Neural progenitor cell (in vitro differentiated cells): ENCODE measurements at regions not wholly inside any gene's neighbourhood (a gene's known extent, or its start where the extent isn't known, plus 50 kb on each side); places are given as distances from the start of the nearest gene placed in this dataset.
"Not testable (repeated sequence)": the region's sequence is repeated elsewhere in the genome, so short reads cannot be mapped to it uniquely, and the experiment has no call there.

Experiments
- DNase-seq: peaks from one replicate; pipeline ENCODE4 v3.0.0-alpha.2; 2016; ENCODE audit warnings: low spot score
- H2AFZ ChIP-seq: fragments of 200-600 bp; sonication (generic); replicated peaks from 2 replicates; pipeline ENCODE4 v1.6.1; 2016; ENCODE audit warnings: antibody characterized with exemption
- H3F3A ChIP-seq: fragments of 200-600 bp; sonication (generic); 2 replicates; pipeline ENCODE4 v1.6.1; 2016; ENCODE audit warnings: antibody characterized with exemption, low read depth
- H3K27ac ChIP-seq: fragments of 200-600 bp; sonication (generic); 2 replicates; pipeline ENCODE4 v1.5.1; 2016; ENCODE audit warnings: mild to moderate bottlenecking
- H3K27me3 ChIP-seq: fragments of 200-600 bp; sonication (generic); 2 replicates; pipeline ENCODE4 v1.6.1; 2016; ENCODE audit warnings: mild to moderate bottlenecking, moderate library complexity
- H3K36me3 ChIP-seq: fragments of 200-600 bp; sonication (generic); 2 replicates; pipeline ENCODE4 v1.5.1; 2016
- H3K4me1 ChIP-seq: fragments of 200-600 bp; sonication (generic); 2 replicates; pipeline ENCODE4 v1.6.1; 2016; ENCODE audit warnings: mixed run types
- H3K4me2 ChIP-seq: fragments of 200-600 bp; sonication (generic); 2 replicates; pipeline ENCODE4 v1.6.1; 2016
- H3K4me3 ChIP-seq: fragments of 200-600 bp; sonication (generic); 2 replicates; pipeline ENCODE4 v1.5.1; 2016
- H3K79me2 ChIP-seq: fragments of 200-600 bp; sonication (generic); 2 replicates; pipeline ENCODE4 v1.6.1; 2016; ENCODE audit warnings: low read depth
- H3K9ac ChIP-seq: fragments of 200-600 bp; sonication (generic); 2 replicates; pipeline ENCODE4 v1.6.1; 2016
- H3K9me3 ChIP-seq: fragments of 200-600 bp; sonication (generic); 2 replicates; pipeline ENCODE4 v1.5.1; 2016; ENCODE audit warnings: low read depth
- H4K20me1 ChIP-seq: fragments of 200-600 bp; sonication (generic); 2 replicates; pipeline ENCODE4 v1.6.1; 2016; ENCODE audit warnings: low read depth
- H3K27ac Mint-ChIP-seq: 3 replicates; pipeline ENCODE4 v1.8.0; 2021; ENCODE audit warnings: mixed read lengths
- H3K27me3 Mint-ChIP-seq: 2 replicates; pipeline ENCODE4 v1.8.0; 2022; ENCODE audit warnings: low read depth, mild to moderate bottlenecking, inconsistent platforms, moderate library complexity, mixed read lengths; ENCODE audit not compliant: insufficient read depth
- H3K36me3 Mint-ChIP-seq: 3 replicates; pipeline ENCODE4 v1.8.0; 2021; ENCODE audit warnings: mixed read lengths
- H3K4me1 Mint-ChIP-seq: 3 replicates; pipeline ENCODE4 v1.8.0; 2021; ENCODE audit warnings: mixed read lengths
- H3K4me3 Mint-ChIP-seq: 3 replicates; pipeline ENCODE4 v1.8.0; 2021; ENCODE audit warnings: mild to moderate bottlenecking, moderate library complexity, mixed read lengths
- H3K9me3 Mint-ChIP-seq: 3 replicates; pipeline ENCODE4 v1.8.0; 2020; ENCODE audit warnings: mixed read lengths
- CTCF ChIP-seq: fragments of 200-600 bp; sonication (generic); IDR thresholded peaks from 2 replicates; pipeline ENCODE4 v1.5.1; 2017; ENCODE audit warnings: antibody characterized with exemption, mild to moderate bottlenecking
- EZH2 ChIP-seq: fragments of 200-600 bp; sonication (generic); IDR thresholded peaks from 2 replicates; pipeline ENCODE4 v1.6.1; 2017; ENCODE audit warnings: antibody characterized with exemption, mild to moderate bottlenecking, moderate library complexity
- EZH2phosphoT487 ChIP-seq: fragments of 200-600 bp; sonication (generic); IDR thresholded peaks from 2 replicates; pipeline ENCODE4 v1.6.1; 2017; ENCODE audit warnings: antibody characterized with exemption

GRCh38 chr4:115485402-115485801 lies 372.0 kb upstream of the NDST4 start:
- H3K4me3 ChIP-seq, result no peak overlapping the region
- no peak overlapping the region for H2AFZ ChIP-seq
- no peak overlapping the region for H3K4me2 ChIP-seq
- TF ChIP-seq EZH2, result no peak
- no peak for TF ChIP-seq CTCF
- TF ChIP-seq EZH2phosphoT487, result no peak
- Mint-ChIP-seq H3K27me3 (no peaks in the 10 kb centered on the region), H3K36me3 (no peaks in the 10 kb centered on the region), H3K4me3 (no peak overlapping the region), H3K9me3 (no peaks in the 10 kb centered on the region), H3K27ac (no peak overlapping the region), H3K4me1 (no peaks in the 10 kb centered on the region)
- H3K9ac ChIP-seq, result no peak overlapping the region
- H4K20me1 ChIP-seq, result no peaks in the 10 kb centered on the region
- DNase-seq, result no peak
- H3K4me1 ChIP-seq, result no peaks in the 10 kb centered on the region
- no peaks in the 10 kb centered on the region for H3F3A ChIP-seq
- H3K79me2 ChIP-seq, result no peaks in the 10 kb centered on the region
- no peaks in the 10 kb centered on the region for H3K27me3 ChIP-seq
- H3K36me3 ChIP-seq, result no peaks in the 10 kb centered on the region
- no peak overlapping the region for H3K27ac ChIP-seq
- no peaks in the 10 kb centered on the region for H3K9me3 ChIP-seq

GRCh38 chr4:115484479-115484878 lies 371.1 kb upstream of the NDST4 start:
- H3K27ac ChIP-seq, result no peak overlapping the region
- no peaks in the 10 kb centered on the region for H3K27me3 ChIP-seq
- no peaks in the 10 kb centered on the region for H3F3A ChIP-seq
- H3K9ac ChIP-seq, result no peak overlapping the region
- no peak for DNase-seq
- no peaks in the 10 kb centered on the region for H3K36me3 ChIP-seq
- TF ChIP-seq EZH2phosphoT487 (no peak), CTCF (no peak), EZH2 (no peak)
- H3K9me3 Mint-ChIP-seq, result no peaks in the 10 kb centered on the region
- no peaks in the 10 kb centered on the region for H3K36me3 Mint-ChIP-seq
- H3K79me2 ChIP-seq, result no peaks in the 10 kb centered on the region
- H4K20me1 ChIP-seq, result no peaks in the 10 kb centered on the region
- no peaks in the 10 kb centered on the region for H3K4me1 ChIP-seq
- H3K4me3 Mint-ChIP-seq, result no peak overlapping the region
- H3K27ac Mint-ChIP-seq, result no peak overlapping the region
- H3K4me3 ChIP-seq, result no peak overlapping the region
- H3K4me1 Mint-ChIP-seq, result no peaks in the 10 kb centered on the region
- H2AFZ ChIP-seq, result no peak overlapping the region
- no peak overlapping the region for H3K4me2 ChIP-seq
- no peaks in the 10 kb centered on the region for H3K9me3 ChIP-seq
- no peaks in the 10 kb centered on the region for H3K27me3 Mint-ChIP-seq

- H2AFZ ChIP-seq, result no peak overlapping the region
- H3K4me3 ChIP-seq, result no peak overlapping the region
- no peaks in the 10 kb centered on the region for H3K9me3 Mint-ChIP-seq
- H3K36me3 Mint-ChIP-seq, result no peaks in the 10 kb centered on the region
- H3K4me1 Mint-ChIP-seq, result no peaks in the 10 kb centered on the region
- H3K4me1 ChIP-seq, result no peaks in the 10 kb centered on the region
- H3K4me3 Mint-ChIP-seq, result no peak overlapping the region
- no peaks in the 10 kb centered on the region for H3K27me3 ChIP-seq
- DNase-seq, result no peak
- H3K79me2 ChIP-seq, result no peaks in the 10 kb centered on the region
- H3K27me3 Mint-ChIP-seq, result no peaks in the 10 kb centered on the region
- H3K27ac ChIP-seq, result no peak overlapping the region
- no peaks in the 10 kb centered on the region for H3K36me3 ChIP-seq
- H4K20me1 ChIP-seq, result no peaks in the 10 kb centered on the region
- TF ChIP-seq CTCF (no peak), EZH2 (no peak)
- no peak overlapping the region for H3K4me2 ChIP-seq
- no peak overlapping the region for H3K27ac Mint-ChIP-seq
- no peaks in the 10 kb centered on the region for H3F3A ChIP-seq
- no peak overlapping the region for H3K9ac ChIP-seq
- H3K9me3 ChIP-seq, result no peaks in the 10 kb centered on the region
Measured at GRCh38 chr4:115470763-115471162, 357.3 kb upstream of the NDST4 start.

GRCh38 chr4:115459301-115459700 lies 345.9 kb upstream of the NDST4 start:
- H3K27me3 ChIP-seq, H3K27ac Mint-ChIP-seq, DNase-seq, H3K9me3 ChIP-seq, H3K9me3 Mint-ChIP-seq, H3K9ac ChIP-seq, H3K36me3 Mint-ChIP-seq, H3K36me3 ChIP-seq, H3K27me3 Mint-ChIP-seq, H4K20me1 ChIP-seq, H3K4me2 ChIP-seq, H3K27ac ChIP-seq, H3K4me3 ChIP-seq, H3K4me3 Mint-ChIP-seq, H3K4me1 Mint-ChIP-seq, H3K79me2 ChIP-seq, H3F3A ChIP-seq, H2AFZ ChIP-seq: not testable (repeated sequence)
- peaks cover 11% of the 10 kb centered on the region for H3K4me1 ChIP-seq
